ENCODE measurements at regions not wholly inside any gene's neighbourhood (a gene's known extent, or its start where the extent isn't known, plus 50 kb on each side); places are given as distances from the start of the nearest gene placed in this dataset.

- no CpG with 5 or more reads among the region's 1 CpG for WGBS, 2 experiments (ENCODE audit: extremely low coverage in 2 of 2, insufficient read length in 1 of 2)
- in situ Hi-C loops (cut with MboI; ENCODE audit: low sequenced_read_pairs), result no loop called here
- Histone ChIP-seq H3K36me3 (ENCODE audit: control insufficient read depth, insufficient read depth, low read length) (no peaks in the 10 kb centered on the region), H3K56ac (ENCODE audit: extremely low read depth, insufficient read depth, low read length) (no peak overlapping the region), H3K4me3 (ENCODE audit: insufficient read depth, low read depth, low read length) (no peak overlapping the region), H3K9ac (ENCODE audit: low read depth, low read length) (no peak overlapping the region), H4K5ac (ENCODE audit: low read depth, low read length) (no peak overlapping the region), H3K18ac (ENCODE audit: low read depth, low read length) (no peak overlapping the region), H3K4me1 (ENCODE audit: control insufficient read depth, insufficient read depth, low read length) (no peaks in the 10 kb centered on the region), H2AK9ac (replicated peaks; ENCODE audit: low read depth, low read length, poor library complexity) (no peak overlapping the region), H4K8ac (ENCODE audit: low read depth in 2 of 2, low read length in 2 of 2) (no peak overlapping the region), H2BK120ac (ENCODE audit: low read depth, low read length) (no peak overlapping the region), H2BK20ac (ENCODE audit: low read depth, low read length) (no peak overlapping the region), H3K4ac (ENCODE audit: low read depth, low read length) (no peak overlapping the region), H2AFZ (replicated peaks; ENCODE audit: low read length, poor library complexity) (no peak overlapping the region), H3K79me1 (ENCODE audit: low read depth in 1 of 2, low read length in 2 of 2) (no peaks in the 10 kb centered on the region), H3K14ac (replicated peaks; ENCODE audit: low read depth, low read length) (no peak overlapping the region), H3K27me3 (ENCODE audit: control insufficient read depth, insufficient read depth, low read length) (no peaks in the 10 kb centered on the region), H4K20me1 (ENCODE audit: insufficient read depth, low read length) (no peaks in the 10 kb centered on the region), H2BK5ac (ENCODE audit: low read depth, low read length, poor library complexity, severe bottlenecking) (no peak overlapping the region), H3K9me3 (ENCODE audit: control insufficient read depth, insufficient read depth, low read length) (peaks cover 2% of the 10 kb centered on the region; the same call in 1 of the 2 replicates), H2AK5ac (ENCODE audit: low read depth, low read length) (no peak overlapping the region), H3K9me1 (ENCODE audit: insufficient read depth, low read length) (no peaks in the 10 kb centered on the region), H4K91ac (ENCODE audit: insufficient read depth, low read depth, low read length) (no peak overlapping the region), H2BK15ac (ENCODE audit: low read depth, low read length) (no peak overlapping the region), H3K27ac (ENCODE audit: insufficient read depth, low read length) (no peak overlapping the region), H3K4me2 (ENCODE audit: low read depth, low read length) (no peak overlapping the region), H3K23ac (ENCODE audit: low read depth, low read length) (no peak overlapping the region)
- CTCF ChIA-PET, result interaction anchor here (1.6 kb wide), 1 partner anchor 15 kb away, joined by 5 read pairs; no protein-coding TSS in a partner anchor
- intact Hi-C loops (cut with micrococcal nuclease), result no loop called here
- POLR2A ChIA-PET (ENCODE audit: unreplicated experiment), result no interaction called here
- DNase-seq (no peak), ATAC-seq (ENCODE audit: low read depth) (no peak)
- dilution Hi-C loops (cut with HindIII; ENCODE audit: low sequenced_read_pairs, unreplicated experiment), result no loop called here
- TF ChIP-seq CEBPB (IDR thresholded peaks at IDR 0.05; ENCODE audit: low read depth, low read length) (no peak), POLR2A (IDR thresholded peaks at IDR 0.05; ENCODE audit: low read depth, low read length) (no peak), MXI1 (IDR thresholded peaks at IDR 0.05; ENCODE audit: borderline replicate concordance, low read depth, low read length) (no peak), RFX5 (IDR thresholded peaks at IDR 0.05; ENCODE audit: low read depth, low read length) (no peak), MAZ (IDR thresholded peaks at IDR 0.05; ENCODE audit: borderline replicate concordance, low read depth, low read length) (no peak), NFE2L2 (IDR thresholded peaks at IDR 0.05; ENCODE audit: low read depth, low read length) (no peak), SMC3 (IDR thresholded peaks at IDR 0.05; ENCODE audit: low read depth, low read length) (no peak), FOS (IDR thresholded peaks at IDR 0.05; ENCODE audit: low read depth, low read length) (no peak), RCOR1 (IDR thresholded peaks at IDR 0.05; ENCODE audit: insufficient replicate concordance, low read length) (no peak), BHLHE40 (IDR thresholded peaks at IDR 0.05; ENCODE audit: low read depth, low read length) (no peak), ELK1 (IDR thresholded peaks at IDR 0.05; ENCODE audit: borderline replicate concordance, low read depth, low read length) (no peak), CTCF (conservative IDR thresholded peaks at IDR 0.05; ENCODE audit: low read depth, low read length) (no peak), MAFK (IDR thresholded peaks at IDR 0.05; ENCODE audit: low read depth, low read length) (no peak), RAD21 (IDR thresholded peaks at IDR 0.05; ENCODE audit: low read length) (no peak)
- BruUV-seq (replicated peaks), result no TSS peak
These were observed 958.3 kb downstream of the GALC start for GRCh38 chr14:87034680-87035079.

All from IMR-90 (cell line).